ENCODE measurements at regions not wholly inside any gene's neighbourhood (a gene's known extent, or its start where the extent isn't known, plus 50 kb on each side); places are given as distances from the start of the nearest gene placed in this dataset.
A peak's percentile ranks its signal among the peaks of the same experiment; 100 is the strongest.
"Not testable (repeated sequence)": the region's sequence is repeated elsewhere in the genome, so short reads cannot be mapped to it uniquely, and the experiment has no call there.

- DNase-seq = no peak
These were observed 96.2 kb downstream of the FASLG start for GRCh38 chr1:172755099-172755498.

GRCh38 chr1:172756024-172756423 is 97.1 kb downstream of the FASLG start:
- no peak for DNase-seq

GRCh38 chr1:172758259-172758658 is 99.4 kb downstream of the FASLG start:
- DNase-seq = no peak

GRCh38 chr1:172760121-172760520 is 101.2 kb downstream of the FASLG start:
- DNase-seq = no peak

- DNase-seq = no peak
These were observed 102.9 kb downstream of the FASLG start for GRCh38 chr1:172761581-172762486.

- no peak for DNase-seq
These were observed 104.2 kb downstream of the FASLG start for GRCh38 chr1:172763057-172763456.

GRCh38 chr1:172764378-172764777 is 105.5 kb downstream of the FASLG start:
- DNase-seq = peak; percentile 22

- DNase-seq = no peak
These were observed 107.6 kb downstream of the FASLG start for GRCh38 chr1:172766462-172766861.

- DNase-seq = no peak
These were observed 111.2 kb downstream of the FASLG start for GRCh38 chr1:172770071-172770470.

- no peak for DNase-seq
These were observed 115.7 kb downstream of the FASLG start for GRCh38 chr1:172774561-172774960.

GRCh38 chr1:172775606-172776005 is 116.7 kb downstream of the FASLG start:
- no peak for DNase-seq

- no peak for DNase-seq
These were observed 117.2 kb downstream of the FASLG start for GRCh38 chr1:172776071-172776470.

- no peak for DNase-seq
These were observed 118.9 kb downstream of the FASLG start for GRCh38 chr1:172777767-172778166.

- no peak for DNase-seq
These were observed 119.9 kb downstream of the FASLG start for GRCh38 chr1:172778456-172779455.

- no peak for DNase-seq
These were observed 120.6 kb downstream of the FASLG start for GRCh38 chr1:172779491-172779890.

GRCh38 chr1:172781513-172782140 is 122.7 kb downstream of the FASLG start:
- no peak for DNase-seq

GRCh38 chr1:172789840-172790239 is 130.9 kb downstream of the FASLG start:
- no peak for DNase-seq

GRCh38 chr1:172790245-172790644 is 131.3 kb downstream of the FASLG start:
- DNase-seq = no peak

GRCh38 chr1:172793823-172794222 is 134.9 kb downstream of the FASLG start:
- DNase-seq = no peak

- DNase-seq = no peak
These were observed 136.8 kb downstream of the FASLG start for GRCh38 chr1:172795741-172796140.

- DNase-seq = not testable (repeated sequence)
These were observed 140.9 kb downstream of the FASLG start for GRCh38 chr1:172799804-172800203.

- no peak for DNase-seq
These were observed 142.9 kb downstream of the FASLG start for GRCh38 chr1:172801771-172802322.

- DNase-seq = no peak
These were observed 150.8 kb downstream of the FASLG start for GRCh38 chr1:172809750-172810149.
